ENCODE measurements at regions not wholly inside any gene's neighbourhood (a gene's known extent, or its start where the extent isn't known, plus 50 kb on each side); places are given as distances from the start of the nearest gene placed in this dataset.

GRCh38 chr12:69107541-69107940, 131.8 kb upstream of the CPSF6 start:
- H3K4me2 ChIP-seq (ENCODE audit: insufficient read depth, insufficient read length, low read length): no peak overlapping the region
- no peak for DNase-seq

More at GRCh38 chr12:69107541-69107940, 131.8 kb upstream of the CPSF6 start:
- H3K4ac ChIP-seq (ENCODE audit: low read depth, low read length): no peak overlapping the region
- H3K36me3 Mint-ChIP-seq (ENCODE audit: insufficient read depth in 1 of 3, low read depth in 3 of 3): no peaks in the 10 kb centered on the region; a peak in 2 of 7 replicates
- H2BK5ac ChIP-seq (ENCODE audit: insufficient read length, low read length): no peak overlapping the region
- H3K18ac ChIP-seq (ENCODE audit: insufficient read length, low read depth, low read length): no peak overlapping the region
- H3K27me3 Mint-ChIP-seq (ENCODE audit: low read depth): no peaks in the 10 kb centered on the region
- H2BK15ac ChIP-seq (ENCODE audit: low read depth, low read length): no peak overlapping the region
- H3K9ac ChIP-seq (ENCODE audit: extremely low read depth, insufficient read length, low read length): no peak overlapping the region
- H3K27ac ChIP-seq (ENCODE audit: insufficient read length, low read depth, low read length): no peak overlapping the region
- H3K79me2 ChIP-seq (ENCODE audit: insufficient read depth, low read length): no peaks in the 10 kb centered on the region
- no peak overlapping the region for H2BK12ac ChIP-seq (ENCODE audit: insufficient read length, low read depth, low read length)
- TF ChIP-seq CTCF (conservative IDR thresholded peaks at IDR 0.05): no peak
- no peak overlapping the region for H2AK5ac ChIP-seq (ENCODE audit: insufficient read length, low read length)
- peaks cover 2% of the 10 kb centered on the region; the same call in 1 of the 2 replicates for H3K4me1 ChIP-seq (ENCODE audit: insufficient read depth, low read length)
- no peak overlapping the region for H4K91ac ChIP-seq (ENCODE audit: insufficient read length, low read depth, low read length)
- H3K27ac Mint-ChIP-seq: no peak overlapping the region
- WGBS (ENCODE audit: extremely low coverage, insufficient read length, low lambda C conversion rate): no CpG with 5 or more reads among the region's 1 CpG
- no peaks in the 10 kb centered on the region for H3K9me3 ChIP-seq (ENCODE audit: control insufficient read depth, low read depth, low read length)
- peaks cover 15 to 16% of the 10 kb centered on the region in 2 experiments for H3K4me1 Mint-ChIP-seq
- no peak overlapping the region for H2AFZ ChIP-seq (ENCODE audit: low read length)
- H2BK120ac ChIP-seq (ENCODE audit: low read depth, low read length, poor library complexity, severe bottlenecking): no peak overlapping the region
- no peak overlapping the region for H4K8ac ChIP-seq (replicated peaks; ENCODE audit: insufficient read length, low read depth, low read length)
- no peaks in the 10 kb centered on the region for H3K79me1 ChIP-seq (ENCODE audit: insufficient read depth, low read depth, low read length, poor library complexity, severe bottlenecking)
- H3K27me3 ChIP-seq (ENCODE audit: insufficient read depth, low read length): no peaks in the 10 kb centered on the region
- H3K4me3 Mint-ChIP-seq: no peak overlapping the region
- H3K14ac ChIP-seq (ENCODE audit: insufficient read depth, low read length): no peak overlapping the region
- H3K23me2 ChIP-seq (ENCODE audit: insufficient read length, low read depth, low read length, poor library complexity, severe bottlenecking): no peaks in the 10 kb centered on the region
- H4K20me1 ChIP-seq (ENCODE audit: control insufficient read depth, insufficient read depth, insufficient read length): no peaks in the 10 kb centered on the region
- H4K5ac ChIP-seq (ENCODE audit: insufficient read length, low read depth, low read length): no peak overlapping the region
- no peak overlapping the region for H3K56ac ChIP-seq (ENCODE audit: insufficient read length, low read depth, low read length)
- H3K9me3 Mint-ChIP-seq: peaks cover 0 to 2% of the 10 kb centered on the region in 2 experiments; a peak in 1 of 5 replicates
- no peak overlapping the region for H2BK20ac ChIP-seq (ENCODE audit: low read depth, low read length, poor library complexity, severe bottlenecking)
- no peak overlapping the region for H3T11ph ChIP-seq (ENCODE audit: low read length)
- H3K23ac ChIP-seq (ENCODE audit: insufficient read length, low read depth, low read length): no peak overlapping the region
